ENCODE measurements at regions not wholly inside any gene's neighbourhood (a gene's known extent, or its start where the extent isn't known, plus 50 kb on each side); places are given as distances from the start of the nearest gene placed in this dataset.

- no peak for DNase-seq
Observed at GRCh38 chr14:101123618-101124510, 220.3 kb upstream of the RTL1 start.

- no peak for DNase-seq
Observed at GRCh38 chr14:101124815-101125214, 221.3 kb upstream of the RTL1 start.

GRCh38 chr14:101125313-101125712 lies 221.8 kb upstream of the RTL1 start:
- DNase-seq = no peak

- no peak for DNase-seq
Observed at GRCh38 chr14:101125719-101126651, 222.5 kb upstream of the RTL1 start.

DNA sequence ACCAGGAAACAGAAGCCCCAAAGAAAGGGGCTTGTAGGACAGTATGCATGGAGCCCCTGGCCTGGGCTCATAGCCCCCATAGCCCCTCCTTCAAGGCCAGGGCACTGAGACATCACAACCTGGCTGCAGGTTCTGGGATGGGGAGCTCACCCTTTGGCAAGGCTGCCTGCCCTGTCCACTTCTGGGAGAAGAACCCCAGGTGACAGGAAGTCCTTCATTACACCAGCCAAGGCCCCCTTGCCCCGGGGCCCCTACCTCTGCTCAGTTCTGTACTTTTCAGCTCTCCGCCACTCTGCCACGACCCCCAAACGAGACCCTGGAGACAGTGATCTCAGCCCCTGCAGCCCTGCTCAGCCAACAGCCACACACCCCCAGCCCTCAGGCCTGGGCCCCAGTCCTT lies 223.2 kb upstream of the RTL1 start:
- no peak for DNase-seq

- no peak for DNase-seq
Observed at GRCh38 chr14:101127224-101127623, 223.7 kb upstream of the RTL1 start.

DNA sequence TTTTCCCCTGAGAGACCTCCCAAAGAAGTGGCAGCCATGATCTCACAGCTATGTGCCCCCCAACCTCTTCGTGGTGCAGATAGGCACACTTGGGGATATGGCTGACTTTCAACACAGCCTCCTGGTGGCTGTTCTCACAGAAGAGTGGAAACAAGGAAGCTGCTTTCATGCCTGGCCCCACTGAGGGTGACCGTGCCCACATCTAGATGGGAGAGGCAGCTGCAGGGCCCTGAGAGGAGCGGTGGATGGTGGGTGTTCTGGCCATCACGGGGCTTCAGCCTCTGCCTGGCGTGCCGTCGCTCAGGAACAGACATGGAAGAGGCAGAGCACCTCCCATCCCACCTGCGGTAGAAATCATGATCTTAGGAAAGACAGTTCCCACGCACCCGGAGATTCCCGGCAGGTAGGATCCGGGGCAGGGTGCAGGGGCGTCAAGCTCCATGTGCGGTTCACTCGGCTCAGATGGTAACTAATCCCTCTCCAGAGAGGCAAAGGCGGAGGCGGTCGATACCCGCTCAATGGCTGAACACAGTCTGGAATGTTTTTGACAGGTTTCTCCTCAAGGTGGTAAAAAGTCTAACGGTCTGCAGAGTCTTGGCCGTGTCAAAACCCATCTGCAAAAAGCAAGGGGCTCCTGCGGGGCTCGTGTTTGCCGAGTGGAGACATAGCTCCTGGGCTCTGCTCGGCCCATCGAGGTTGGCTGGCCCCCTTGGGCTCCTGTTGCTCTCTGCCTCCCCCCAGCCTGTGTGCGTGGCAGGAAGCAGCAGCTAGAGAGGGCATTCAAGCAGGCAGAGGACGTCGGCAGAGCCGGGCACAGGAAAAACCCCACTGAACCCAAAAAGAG lies 225.2 kb upstream of the RTL1 start:
- DNase-seq = no peak

GRCh38 chr14:101129521-101130167 lies 226.1 kb upstream of the RTL1 start:
- no peak for DNase-seq

DNA sequence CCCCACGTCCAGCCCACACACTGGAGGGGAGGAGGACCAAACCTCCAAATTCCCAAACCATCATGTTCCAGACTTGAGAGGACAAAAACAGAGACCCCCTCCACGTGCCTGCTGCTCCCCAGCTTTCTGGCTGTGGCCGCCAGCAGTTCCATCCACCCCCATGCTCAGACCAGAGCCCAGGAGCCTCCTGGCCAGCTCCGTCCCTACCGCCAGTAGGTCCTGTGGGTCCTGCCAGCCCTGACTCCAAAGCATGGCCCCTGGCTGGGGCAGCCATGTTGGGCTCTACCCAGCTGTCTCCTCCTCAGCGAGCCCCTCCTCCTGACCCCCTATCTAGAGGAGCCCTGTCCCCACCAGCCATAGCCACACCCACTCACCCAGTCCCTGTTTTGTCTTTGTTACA lies 227.3 kb upstream of the RTL1 start:
- no peak for DNase-seq

- DNase-seq = no peak
Observed at GRCh38 chr14:101131451-101131916, 228.0 kb upstream of the RTL1 start.

GRCh38 chr14:101132051-101132571 lies 228.6 kb upstream of the RTL1 start:
- DNase-seq = no peak

DNA sequence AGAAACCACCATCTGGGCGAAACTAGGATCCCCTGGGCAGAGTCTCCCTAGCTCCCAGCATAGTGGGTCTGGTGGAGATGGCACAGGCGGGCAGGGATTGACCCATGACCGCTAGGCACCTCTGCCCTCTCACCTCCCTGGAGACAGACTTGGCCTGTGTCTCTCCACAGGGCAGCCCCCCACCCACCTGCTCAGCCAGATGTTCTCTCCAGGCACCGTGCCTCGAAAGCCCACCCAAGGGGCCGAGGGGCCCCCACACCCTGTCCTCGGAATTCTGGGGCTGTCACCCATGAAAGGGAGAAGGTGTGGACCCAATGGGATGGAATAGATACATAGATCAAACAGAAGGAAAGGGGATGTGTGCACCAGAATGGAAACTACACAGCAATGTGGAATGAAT lies 229.1 kb upstream of the RTL1 start:
- DNase-seq = no peak

DNA sequence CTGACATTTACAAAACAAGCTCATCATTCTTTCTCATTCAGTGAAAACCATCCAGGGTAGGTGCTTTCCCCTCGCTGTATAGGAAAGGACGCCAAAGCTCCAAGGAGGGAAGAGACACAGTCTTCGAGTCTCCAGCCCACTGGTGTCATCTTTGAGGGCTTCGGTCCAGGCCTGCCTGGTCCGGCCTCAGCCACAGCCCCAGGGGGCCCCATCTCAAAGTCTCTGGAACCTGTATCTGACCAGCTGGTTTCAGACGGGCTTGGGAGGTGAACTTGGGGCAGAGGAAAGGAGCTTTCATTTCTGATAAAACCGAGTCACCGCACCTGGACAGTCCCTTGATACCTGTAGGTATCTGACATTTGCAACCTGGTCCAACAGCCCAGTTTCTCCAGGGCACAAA lies 229.5 kb upstream of the RTL1 start:
- no peak for DNase-seq

DNA sequence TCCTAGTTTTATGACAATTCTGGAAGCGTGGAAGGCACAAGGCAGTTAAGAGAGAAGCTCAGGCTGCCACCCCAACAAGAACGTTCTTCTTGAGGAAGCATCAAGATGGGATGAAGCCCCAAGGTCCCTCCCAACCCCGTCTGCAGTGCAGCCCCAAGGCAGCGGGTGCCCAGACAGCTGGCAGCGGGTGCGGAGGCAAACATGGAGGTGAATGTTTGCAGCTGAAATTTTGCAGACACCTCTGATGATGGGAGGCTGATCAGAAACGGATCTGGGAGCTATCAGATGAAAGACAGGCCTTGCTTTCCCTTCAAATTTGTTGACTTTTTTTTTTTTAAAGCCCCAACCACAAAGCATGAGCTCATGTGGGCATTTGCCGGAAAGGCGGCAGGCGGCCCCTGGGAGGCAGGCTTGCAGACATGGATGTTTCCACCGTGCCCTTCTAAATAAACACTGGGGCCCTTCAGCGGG lies 230.7 kb upstream of the RTL1 start:
- DNase-seq = no peak

DNA sequence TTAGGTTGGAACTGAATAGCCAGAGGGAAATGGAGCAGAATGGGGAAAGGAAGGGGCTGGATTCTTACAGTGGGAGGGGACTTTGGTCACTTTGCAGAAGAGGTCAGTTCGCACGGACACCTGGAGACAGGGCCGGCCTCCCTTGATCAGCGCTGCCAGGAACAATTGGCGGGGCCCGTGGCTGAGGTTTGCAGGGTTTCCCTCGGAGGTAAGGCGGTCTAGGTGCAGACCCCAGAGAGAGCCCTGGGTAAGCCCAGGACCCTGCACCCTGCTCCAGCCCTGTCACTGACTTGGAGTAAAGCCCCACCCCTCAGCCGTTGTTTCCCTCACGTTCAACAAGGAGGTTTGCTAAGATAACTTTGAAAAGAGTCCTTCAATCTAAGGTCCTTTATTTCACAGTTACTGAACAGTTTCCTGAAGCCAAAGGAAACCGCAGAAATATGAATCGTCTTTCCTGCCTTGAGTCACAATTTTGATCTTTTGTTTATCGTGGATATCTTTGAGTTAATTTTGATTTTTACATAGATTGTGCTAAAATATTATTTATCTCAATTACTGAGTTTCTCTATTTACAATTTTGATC lies 231.4 kb upstream of the RTL1 start:
- DNase-seq = no peak

DNA sequence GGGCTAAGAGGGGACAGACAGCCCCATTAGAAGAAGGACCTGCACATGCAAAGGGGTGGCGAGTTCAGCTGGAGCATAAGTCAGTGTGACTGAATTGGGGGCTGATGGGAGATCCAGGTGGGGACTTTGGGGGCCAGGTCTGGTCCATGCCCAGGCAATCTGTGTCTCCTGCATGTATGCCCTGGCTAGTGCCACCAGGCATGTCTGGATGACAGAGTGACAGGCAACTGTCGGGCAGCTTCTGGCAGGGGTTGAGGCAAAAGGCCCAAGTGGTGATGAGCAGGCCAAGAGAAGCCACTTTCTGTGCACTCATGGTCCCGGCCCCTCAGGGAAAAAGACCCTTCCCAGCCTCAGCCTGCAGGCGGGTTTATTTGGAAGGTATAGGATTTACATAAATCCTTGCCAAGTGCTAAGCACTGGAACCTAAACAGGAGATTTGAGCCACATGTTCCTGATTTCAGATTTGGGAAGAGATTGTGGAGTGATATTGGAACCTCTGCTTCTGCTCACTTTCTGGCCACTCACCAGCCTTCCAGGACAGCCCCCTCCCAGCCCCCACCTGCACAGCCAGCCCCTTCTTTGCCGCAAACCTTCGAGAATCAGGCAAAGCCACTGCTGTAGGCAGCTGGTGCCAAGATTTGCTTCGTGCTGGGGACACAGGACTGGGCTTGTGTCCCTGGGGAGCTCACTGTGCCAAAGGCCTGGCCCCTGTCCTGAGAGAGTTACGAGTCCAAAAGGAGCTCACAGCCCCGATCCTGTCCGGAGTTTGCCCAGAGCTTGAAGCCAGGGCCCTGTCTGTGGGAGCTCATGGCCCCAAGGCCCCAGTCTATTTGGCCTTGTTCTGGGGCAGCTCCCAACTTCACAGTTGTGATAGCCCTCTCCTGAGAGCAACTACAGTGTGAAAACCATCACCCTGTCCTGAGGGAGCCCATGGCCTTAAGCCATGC lies 232.5 kb upstream of the RTL1 start:
- DNase-seq = no peak

DNA sequence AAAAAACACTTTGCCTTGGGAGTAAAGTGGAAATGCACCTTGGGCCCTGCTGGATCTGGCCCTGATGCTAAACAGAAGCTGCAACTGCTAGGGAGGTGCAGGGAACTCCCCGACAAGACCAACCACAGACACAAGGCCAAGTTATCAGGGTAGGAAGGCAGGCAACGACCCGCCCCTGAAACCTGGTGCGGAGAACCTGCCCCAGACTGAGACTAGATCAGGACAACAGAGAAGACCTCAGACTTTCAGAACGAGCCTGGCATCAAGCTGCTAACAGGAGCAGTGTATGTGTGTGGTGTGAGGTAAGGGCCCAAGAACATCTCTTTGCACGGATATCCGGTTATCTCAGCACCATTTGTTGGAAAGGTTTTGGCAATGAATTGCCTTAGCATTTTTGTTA lies 233.7 kb upstream of the RTL1 start:
- DNase-seq = no peak

DNA sequence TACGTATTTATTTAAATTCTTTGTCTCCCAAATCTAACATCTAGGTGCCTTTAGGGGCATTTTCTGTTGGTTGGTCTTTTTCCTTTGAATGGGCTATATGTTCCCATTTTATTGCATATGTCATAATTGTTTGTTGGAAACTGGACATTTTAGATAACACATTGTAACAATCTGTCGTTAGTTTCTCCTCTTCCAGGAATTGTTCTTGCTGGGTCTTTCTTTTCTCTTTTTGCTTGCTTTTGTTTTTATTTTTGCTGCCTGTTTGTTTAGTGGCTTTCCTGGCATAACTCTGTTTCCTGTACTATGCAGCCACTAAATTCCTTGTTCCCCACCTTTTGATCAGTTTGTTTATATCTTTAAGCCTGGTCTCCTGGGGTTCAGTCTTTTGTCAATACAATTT lies 244.3 kb upstream of the RTL1 start:
- DNase-seq = no peak

DNA sequence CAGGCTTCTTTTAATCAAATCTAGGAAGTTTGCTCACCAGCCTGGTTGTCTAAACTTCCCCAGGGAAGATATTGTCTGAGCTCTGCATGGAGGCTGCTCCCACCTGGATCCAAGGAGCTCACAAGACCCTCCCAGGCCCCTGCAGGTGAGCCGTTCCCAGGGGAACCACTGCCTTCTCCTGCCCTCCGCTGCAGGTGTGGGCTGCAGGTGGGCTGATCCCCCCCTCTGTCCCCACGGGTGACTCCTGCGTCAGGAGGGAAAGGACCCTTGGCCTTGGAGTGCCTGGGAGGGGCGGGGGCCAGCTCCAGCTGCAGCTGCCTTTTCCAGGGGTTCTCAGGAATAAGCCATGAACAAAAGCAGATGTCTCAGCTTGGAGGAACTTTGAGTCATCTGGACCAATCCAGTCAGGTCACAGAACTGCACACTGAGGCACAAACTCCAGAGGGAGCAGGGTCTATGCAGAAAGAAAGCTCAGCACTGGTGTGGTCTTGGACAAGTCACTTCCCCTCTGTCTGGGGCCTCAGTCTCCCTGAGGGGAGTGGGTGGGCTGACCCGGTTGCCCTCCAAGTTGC lies 246.6 kb upstream of the RTL1 start:
- no peak for DNase-seq

Measured in NCI-H2081 treated with DMSO at 0.1 percent for 48 hours (cell line).